ENCODE measurements at regions not wholly inside any gene's neighbourhood (a gene's known extent, or its start where the extent isn't known, plus 50 kb on each side); places are given as distances from the start of the nearest gene placed in this dataset.
"Not testable (repeated sequence)": the region's sequence is repeated elsewhere in the genome, so short reads cannot be mapped to it uniquely, and the experiment has no call there.

DNA sequence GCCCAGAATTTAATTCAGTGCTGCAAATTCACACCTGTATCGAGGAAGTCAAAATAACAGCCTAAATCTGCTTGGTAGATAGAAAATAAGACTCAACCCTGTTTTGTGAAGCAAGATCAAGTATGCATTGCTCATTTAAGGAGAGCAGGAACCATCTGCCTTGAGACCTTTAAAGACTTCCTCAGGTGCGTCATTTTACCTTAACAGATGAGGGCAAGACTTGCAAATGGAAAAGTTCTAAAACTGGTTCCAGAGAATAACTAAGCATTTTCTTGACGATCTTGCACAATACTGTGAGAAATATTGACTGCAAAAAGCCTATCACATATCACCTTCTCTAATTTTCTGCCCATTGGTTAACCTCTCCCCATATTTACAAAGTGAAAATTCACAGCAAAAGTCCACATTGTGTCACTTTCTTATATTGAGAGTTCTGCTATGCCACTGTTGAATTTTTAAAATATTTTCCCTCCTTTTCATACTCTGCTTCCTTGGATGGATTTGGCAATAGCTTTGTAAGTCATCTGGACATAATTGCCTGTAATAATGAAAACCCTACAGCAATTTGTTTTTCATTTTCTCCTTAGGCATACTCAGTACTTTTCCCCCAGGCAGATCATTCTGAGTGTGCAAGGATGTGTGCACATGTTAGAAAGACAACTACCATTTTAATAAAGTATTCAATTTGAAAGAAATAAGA, 234.2 kb downstream of the AASDHPPT start:
- DNase-seq (ENCODE audit: low read depth, low spot score), result no peak
- no peak overlapping the region for H3K4me3 ChIP-seq (ENCODE audit: low read length)

DNA sequence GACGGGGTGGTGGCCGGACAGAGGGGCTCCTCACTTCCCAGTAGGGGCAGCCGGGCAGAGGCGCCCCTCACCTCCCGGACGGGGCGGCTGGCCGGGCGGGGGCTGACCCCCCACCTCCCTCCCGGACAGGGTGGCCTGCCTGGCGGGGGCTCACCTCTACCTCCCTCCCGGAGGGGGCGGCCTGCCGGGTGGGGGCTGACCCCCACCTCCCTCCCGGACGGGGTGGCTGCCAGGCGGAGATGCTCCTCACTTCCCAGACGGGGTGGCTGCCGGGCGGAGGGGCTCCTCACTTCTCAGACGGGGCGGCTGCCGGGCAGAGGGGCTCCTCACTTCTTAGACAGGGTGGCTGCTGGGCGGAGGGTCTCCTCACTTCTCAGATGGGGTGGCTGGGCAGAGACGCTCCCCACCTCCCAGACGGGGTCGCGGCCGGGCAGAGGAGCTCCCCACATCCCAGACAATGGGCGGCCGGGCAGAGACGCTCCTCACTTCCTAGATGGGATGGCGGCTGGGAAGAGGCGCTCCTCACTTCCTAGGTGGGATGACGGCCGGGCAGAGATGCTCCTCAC, 239.8 kb downstream of the AASDHPPT start:
- H3K4me3 ChIP-seq (ENCODE audit: low read length); DNase-seq (ENCODE audit: low read depth, low spot score): not testable (repeated sequence)

DNA sequence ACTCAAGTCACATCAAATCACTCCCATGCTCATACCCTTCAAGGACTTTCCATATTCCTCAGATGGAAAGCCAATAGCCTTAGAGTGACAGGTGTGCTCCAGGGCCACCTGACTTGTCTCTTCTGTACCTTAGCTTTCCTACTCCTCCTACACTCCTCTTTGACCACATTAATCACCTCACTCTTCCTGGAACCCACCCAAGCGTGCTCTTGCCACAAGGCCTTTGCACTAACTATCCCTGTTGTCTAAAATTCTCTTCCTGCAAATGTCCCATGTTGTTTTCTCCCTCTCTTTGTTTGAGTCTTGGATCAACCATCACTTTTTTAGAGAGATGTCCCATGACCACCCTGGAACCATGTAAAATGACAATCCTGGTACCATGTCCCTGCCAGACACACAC, 244.1 kb downstream of the AASDHPPT start:
- no peak overlapping the region for H3K4me3 ChIP-seq (ENCODE audit: low read length)
- no peak for DNase-seq (ENCODE audit: low read depth, low spot score)

DNA sequence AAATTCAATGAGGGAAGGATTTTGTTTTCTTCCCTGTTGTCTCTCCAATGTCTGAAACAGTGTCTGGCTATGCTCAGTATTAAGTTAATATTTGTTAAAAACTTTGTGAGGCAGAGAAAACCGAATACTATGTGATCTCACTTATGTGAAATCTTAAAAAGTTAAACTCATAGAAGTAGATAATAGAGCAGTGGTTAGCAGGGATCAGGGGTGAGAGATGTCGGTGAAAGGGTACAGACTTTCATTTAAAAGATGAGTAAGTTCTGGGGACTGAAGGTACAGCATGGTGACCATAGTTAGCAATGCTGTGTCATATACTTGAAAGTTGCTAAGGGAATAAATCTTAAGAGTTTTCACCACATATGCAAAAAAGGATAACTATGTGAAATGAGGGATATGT, 244.6 kb downstream of the AASDHPPT start:
- DNase-seq (ENCODE audit: low read depth, low spot score), result no peak
- H3K4me3 ChIP-seq (ENCODE audit: low read length), result no peak overlapping the region

DNA sequence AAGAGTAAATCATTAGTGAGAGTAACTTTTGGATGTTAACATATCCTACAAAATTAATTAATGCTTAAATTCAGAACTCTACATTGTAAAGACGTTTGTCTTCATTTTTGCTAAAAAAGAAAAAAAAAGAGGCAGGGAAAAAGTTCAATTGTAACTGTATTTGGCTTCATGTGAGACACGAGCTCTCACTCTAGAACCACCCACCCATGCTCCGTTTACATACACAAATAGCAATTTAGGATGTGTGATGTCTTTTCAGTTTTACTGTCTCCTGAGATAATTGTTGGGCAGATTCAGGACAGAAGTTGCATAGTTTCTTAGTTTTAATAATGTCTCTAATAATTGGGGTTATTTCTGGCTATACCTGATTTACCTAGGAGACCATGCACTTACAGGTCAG, 248.6 kb downstream of the AASDHPPT start:
- H3K4me3 ChIP-seq (ENCODE audit: low read length), result no peak overlapping the region
- DNase-seq (ENCODE audit: low read depth, low spot score), result no peak

DNA sequence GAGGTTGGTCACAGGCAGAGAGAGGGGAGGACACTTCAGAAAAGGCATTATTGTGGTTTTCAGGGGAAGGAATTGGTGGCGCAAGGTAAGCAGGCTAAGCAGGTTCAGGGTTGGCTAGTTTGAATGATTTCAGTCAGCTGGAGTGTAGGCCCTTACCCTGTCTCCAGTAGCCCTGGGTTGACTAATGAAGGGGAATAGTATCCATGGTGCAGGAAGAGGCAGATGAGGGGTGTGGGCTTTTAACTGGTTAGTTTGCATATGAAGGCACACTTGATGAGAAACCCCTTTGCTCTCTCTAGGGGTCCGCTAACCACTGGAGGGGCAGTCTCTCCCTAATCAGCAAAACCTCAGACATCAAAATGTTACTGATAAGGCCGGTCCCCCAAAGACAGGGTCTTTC, 249.7 kb downstream of the AASDHPPT start:
- DNase-seq (ENCODE audit: low read depth, low spot score), result no peak

DNA sequence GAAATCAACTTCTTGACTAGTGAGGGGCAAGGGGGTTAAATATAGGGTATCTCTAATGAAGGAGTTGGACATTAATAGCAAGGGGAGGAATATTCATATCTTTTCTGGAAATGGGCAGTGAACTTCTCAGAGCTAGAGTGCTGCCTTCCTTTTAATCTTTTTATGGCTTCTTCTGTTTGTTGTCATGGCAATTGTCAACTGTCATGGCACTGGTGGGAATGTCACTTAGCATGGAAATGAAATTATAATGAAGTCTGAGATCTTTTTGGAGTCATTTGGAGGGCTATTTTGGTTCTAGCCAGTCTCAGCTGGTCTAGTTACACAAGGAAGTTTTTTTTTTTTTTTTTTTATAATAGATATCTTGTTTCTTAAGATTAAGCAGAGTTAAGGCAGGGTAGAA, 250.2 kb downstream of the AASDHPPT start:
- no peak for DNase-seq (ENCODE audit: low read depth, low spot score)
- H3K4me3 ChIP-seq (ENCODE audit: low read length), result no peak overlapping the region

More for the DNA sequence above, 249.7 kb downstream of the AASDHPPT start:
- H3K4me3 ChIP-seq (ENCODE audit: low read length), result no peak overlapping the region

DNA sequence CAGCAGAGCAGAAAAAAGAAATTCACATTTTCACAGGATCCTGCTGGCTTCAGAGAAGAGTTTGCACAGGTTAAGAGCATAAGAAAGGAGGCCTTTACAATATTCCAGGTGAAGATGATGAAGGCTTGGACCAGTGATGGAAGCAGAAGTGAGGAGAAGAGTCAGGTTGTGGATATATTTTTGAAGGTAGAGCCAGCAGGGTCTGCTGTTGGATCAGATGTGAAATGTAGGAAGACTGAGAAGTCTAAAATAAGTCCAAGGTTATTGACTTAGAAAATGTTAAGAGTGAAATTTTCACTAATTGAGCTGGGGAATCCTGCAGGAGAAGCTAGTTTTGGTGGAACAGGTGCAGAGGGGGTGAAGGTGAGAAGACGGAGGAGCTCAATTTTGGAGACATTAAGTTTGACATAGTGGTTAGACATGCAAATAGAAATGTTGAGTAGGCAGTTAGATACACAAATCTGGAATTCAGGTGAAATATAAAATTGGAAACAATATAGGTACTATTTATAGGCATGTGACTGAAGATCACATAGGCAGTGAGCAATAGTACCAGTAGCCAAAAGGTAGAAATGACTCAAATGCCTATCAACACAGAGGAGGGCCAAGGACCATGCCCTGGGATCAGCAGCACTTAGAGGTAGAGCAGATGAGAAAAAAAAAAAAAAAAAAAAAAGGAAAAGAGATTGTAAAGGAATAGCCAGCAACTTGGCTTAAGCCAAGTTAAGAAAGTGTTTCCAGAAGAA, 252.0 kb downstream of the AASDHPPT start:
- no peak overlapping the region for H3K4me3 ChIP-seq (ENCODE audit: low read length)
- no peak for DNase-seq (ENCODE audit: low read depth, low spot score)

DNA sequence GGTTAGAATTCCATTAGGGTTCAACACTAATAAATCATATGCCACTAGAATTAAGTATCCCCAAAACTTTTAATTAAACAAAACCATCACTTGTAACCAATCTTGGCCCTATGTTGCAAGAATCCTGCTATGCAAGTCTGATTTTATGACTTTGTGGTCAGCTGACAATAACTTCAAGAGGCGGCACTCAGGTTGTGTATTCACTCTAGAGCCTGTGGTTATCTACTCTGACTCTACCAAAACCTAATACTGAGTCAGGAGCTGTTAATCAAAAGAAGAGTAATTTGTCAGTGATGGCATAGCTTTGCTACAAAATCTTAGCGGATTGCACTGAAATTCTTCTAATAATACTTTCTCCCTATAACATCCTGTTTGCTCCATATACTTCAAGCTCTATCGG, 253.7 kb downstream of the AASDHPPT start:
- DNase-seq (ENCODE audit: low read depth, low spot score), result no peak
- no peak overlapping the region for H3K4me3 ChIP-seq (ENCODE audit: low read length)

DNA sequence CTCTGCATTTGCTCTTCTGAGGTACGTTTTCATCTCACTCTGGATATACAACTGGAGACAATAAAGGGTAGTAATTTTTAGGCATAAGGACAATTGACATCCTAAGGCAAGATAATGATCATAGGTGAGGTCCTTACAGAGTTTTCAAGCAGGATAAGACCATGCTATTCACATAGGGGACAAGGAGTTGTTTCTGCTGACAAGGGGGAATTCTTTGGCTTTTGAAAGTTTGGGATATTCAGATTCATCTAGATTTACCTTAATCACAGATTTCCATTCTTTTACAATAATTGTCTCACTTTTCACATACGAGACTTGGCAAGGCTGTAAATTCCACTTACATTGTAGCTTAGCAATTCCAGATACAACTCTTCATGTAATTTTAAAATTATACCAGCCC, 256.2 kb downstream of the AASDHPPT start:
- DNase-seq (ENCODE audit: low read depth, low spot score), result no peak

DNA sequence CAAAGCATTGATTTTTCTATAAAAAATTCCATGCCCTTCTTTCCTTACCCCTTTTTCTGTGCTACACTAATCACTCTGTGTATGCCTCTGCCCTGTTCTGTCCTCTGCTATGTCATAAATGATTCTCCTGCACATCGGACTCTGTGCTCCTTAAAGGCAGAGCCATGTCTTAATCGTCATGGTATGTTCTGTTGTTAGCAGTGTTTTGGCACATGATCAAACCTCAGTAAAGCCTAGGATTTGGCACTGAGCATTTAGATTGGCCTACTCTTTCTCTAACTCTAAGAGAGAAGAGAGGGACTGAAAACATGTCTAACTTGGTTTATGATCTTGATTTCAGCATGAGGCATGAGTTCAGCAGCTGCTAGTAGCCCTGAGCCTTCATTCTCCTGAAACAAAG, 266.9 kb downstream of the AASDHPPT start:
- DNase-seq (ENCODE audit: low read depth, low spot score), result no peak
- H3K4me3 ChIP-seq (ENCODE audit: low read length), result no peak overlapping the region

More for the DNA sequence above, 256.2 kb downstream of the AASDHPPT start:
- H3K4me3 ChIP-seq (ENCODE audit: low read length), result no peak overlapping the region

DNA sequence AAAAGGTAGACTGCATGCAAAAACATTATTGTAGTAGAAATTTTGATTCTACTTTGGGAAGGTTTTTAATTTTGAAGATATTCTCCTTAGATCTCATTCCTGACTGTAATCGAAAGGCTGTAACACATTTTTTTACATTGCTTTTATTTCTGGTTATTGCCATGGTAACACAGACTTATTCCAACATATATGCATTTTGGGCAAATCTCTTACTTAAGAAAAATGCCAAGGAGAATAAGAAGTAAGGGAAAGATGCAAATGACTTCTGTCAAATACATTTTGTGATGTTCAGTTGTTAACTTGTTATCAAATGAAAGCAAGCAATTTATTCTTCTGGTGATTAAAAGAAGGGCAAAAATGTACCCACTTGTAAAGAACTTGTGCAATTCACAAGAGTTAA, 267.5 kb downstream of the AASDHPPT start:
- H3K4me3 ChIP-seq (ENCODE audit: low read length), result no peak overlapping the region

DNA sequence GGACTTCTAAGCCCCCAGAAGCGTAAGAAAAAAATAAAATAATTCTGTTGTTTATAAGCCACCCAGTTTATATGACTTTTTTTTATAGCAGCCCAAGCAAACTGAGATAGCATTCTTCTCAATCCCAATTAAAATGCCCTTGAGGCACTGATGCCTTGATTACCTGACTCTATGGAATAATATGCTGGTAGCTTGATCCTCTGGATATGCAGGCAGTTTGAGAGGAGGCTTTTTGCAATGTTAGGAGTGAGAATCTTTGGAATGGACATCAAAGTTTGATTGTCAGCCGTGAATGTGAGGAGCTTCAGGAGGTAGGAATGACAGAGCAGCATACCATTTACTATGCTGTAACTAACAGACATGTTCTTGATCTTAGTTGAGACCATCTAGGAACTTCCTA, 275.6 kb downstream of the AASDHPPT start:
- no peak overlapping the region for H3K4me3 ChIP-seq (ENCODE audit: low read length)
- DNase-seq (ENCODE audit: low read depth, low spot score), result no peak

More for the DNA sequence above, 267.5 kb downstream of the AASDHPPT start:
- DNase-seq (ENCODE audit: low read depth, low spot score), result no peak

DNA sequence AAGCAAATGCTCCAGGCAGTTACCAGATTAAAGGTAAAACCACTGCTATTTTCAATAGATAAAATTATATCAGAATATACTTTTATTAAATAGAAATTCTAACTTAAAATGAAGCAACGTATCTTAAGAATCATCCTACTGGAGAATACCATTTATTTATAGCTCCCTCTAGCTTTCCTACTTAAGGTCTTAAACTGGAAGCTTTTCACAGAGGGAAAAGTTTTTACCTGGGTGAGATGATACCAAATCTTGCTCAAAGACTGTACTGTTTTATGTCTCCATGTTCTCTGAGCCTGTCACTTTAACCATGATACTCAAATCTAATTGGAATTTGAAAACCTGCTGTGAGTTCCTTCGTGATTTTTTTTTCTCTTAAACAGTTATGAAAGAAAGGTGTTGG, 291.8 kb downstream of the AASDHPPT start:
- no peak overlapping the region for H3K4me3 ChIP-seq (ENCODE audit: low read length)
- DNase-seq (ENCODE audit: low read depth, low spot score), result no peak

DNA sequence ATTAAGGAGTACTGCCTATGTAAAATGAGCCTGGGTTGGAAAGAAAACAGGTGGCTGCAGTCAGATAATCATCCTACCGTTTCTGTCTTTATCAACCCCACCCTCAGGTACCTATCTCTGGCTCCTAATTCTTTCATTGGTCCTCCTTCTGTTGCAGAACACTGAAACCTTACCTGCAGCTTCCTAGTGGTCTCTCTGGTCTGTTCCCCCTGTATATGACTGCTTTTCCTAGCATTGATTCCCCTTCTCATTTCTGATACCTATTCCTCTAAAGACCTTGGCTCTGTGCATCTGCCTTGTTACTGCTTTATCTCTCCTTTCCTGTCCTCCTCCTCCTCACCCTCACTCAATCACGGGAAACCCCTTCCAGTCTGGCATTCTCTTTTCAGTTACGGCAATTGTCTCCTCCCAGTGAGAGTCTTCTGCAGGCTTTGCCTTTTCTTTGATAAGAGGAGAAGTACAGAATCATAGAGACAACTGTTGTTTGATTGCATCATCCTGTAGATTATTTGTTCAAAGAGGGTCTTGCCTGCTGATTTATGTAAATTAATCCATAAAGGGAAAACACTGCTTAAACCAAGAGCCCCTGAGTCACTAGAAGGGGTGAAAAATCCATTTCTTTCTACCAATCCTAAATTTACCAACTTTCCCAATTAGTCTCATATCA, 301.2 kb downstream of the AASDHPPT start:
- DNase-seq (ENCODE audit: low read depth, low spot score), result no peak
- H3K4me3 ChIP-seq (ENCODE audit: low read length), result no peak overlapping the region

DNA sequence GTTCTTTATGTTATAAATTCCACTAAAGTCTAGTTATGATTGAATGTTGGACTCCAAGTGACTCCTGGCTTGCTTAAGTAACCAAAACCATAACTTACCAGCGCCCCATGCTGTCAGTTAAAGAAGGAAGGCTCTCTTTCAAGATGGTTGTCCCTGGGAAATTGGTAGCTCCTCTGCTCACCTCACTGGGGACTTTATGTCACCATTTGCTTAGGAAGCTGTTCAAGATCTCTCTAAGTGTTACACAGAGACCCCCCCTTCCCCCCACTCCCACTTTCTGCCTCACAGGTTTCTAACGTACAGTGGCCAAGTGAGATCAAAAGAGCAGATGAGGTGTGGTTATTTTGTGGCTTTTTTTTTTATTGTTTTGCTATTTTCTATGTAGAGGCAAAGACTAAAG, 301.8 kb downstream of the AASDHPPT start:
- H3K4me3 ChIP-seq (ENCODE audit: low read length), result no peak overlapping the region
- peak; percentile 73 for DNase-seq (ENCODE audit: low read depth, low spot score)

DNA sequence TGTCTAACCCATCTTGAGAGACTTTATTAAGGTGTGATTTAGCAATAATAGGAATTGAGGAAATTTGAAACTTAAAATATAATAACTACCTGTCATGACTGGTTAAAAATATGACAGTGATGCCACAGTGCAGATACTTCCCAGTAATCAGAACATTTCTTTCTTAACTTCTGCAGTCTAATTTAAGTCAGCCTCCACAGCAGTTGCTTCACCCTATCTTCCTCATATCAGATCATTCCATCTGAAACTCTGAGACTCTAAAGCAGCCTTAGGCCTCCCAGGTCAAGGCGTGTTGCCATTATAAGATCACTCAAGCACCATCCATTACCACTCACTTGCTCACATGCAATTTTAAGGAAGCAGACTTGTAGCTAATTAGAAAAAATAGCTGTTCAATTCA, 302.2 kb downstream of the AASDHPPT start:
- H3K4me3 ChIP-seq (ENCODE audit: low read length), result no peak overlapping the region
- peak; percentile 26 for DNase-seq (ENCODE audit: low read depth, low spot score)

DNA sequence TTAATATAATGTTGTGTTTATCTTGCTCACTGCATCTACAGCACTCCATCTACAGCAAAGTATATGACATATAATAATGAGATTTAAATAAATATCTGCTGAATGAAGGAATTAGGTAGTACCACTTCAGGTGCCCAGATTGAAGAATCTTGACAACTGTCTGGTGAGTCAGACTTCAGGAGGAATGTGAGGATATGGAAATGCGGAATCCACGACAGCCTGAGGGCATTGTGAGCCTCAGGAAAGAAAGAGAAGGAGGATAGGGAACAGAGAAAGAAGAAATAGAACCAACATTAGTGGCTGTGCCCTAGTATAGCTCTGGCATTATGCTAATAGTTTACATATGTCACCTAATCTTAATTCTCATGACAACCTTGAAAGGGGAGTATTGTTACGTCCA, 304.4 kb downstream of the AASDHPPT start:
- H3K4me3 ChIP-seq (ENCODE audit: low read length), result no peak overlapping the region
- no peak for DNase-seq (ENCODE audit: low read depth, low spot score)

DNA sequence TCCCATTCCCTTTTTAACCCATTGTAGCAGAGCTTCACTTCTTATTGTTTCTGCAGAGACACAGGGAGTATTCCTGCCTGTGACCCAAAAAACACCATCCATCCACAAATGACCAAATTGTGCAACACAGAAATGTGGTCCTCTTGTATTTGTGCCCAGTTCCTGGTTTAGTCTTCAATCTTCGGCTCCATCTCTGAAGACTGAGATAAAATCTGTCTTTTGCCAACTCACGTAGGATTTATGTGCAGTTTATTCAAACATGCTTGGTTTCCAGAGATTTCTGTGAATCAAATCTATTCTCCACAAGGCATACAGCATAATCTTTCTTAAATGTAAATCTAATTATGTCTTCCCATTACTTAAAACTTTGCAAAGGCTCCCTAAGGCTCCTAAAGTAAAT, 307.0 kb downstream of the AASDHPPT start:
- H3K4me3 ChIP-seq (ENCODE audit: low read length), result no peak overlapping the region
- DNase-seq (ENCODE audit: low read depth, low spot score), result no peak

DNA sequence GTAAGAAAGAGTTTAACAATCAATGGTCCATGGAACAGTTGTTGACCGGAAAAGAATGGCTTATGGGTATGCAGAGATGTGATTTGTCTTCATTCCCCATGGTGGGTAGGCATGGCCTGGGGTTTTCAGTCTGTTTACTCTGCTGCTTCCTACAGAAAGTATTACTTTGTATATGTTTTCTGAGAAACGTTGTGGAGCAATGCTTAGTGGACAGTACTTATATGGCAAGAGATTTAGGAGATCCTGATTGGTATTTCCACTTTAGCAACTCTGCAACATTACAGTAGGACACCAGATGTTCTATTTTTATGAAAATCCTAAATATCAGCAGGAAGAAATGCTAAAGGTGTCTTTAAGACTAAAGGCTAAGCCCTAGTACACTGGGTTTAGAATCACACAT, 309.1 kb downstream of the AASDHPPT start:
- no peak for DNase-seq (ENCODE audit: low read depth, low spot score)
- no peak overlapping the region for H3K4me3 ChIP-seq (ENCODE audit: low read length)
